Upper lobe of left lung (tissue), 4 donors: ENCODE measurements at regions not wholly inside any gene's neighbourhood (a gene's known extent, or its start where the extent isn't known, plus 50 kb on each side); places are given as distances from the start of the nearest gene placed in this dataset.

ENCODE experiments used
- EP300 ChIP-seq, 4 donors: sonication (generic); formaldehyde crosslinking; IDR thresholded peaks; one replicate each; pipeline ENCODE4 v1.5.1; 2017; ENCODE audit warnings: antibody characterized with exemption in 4 of 4, control low read depth in 2 of 4
- POLR2A ChIP-seq, 4 donors: fragments of 450-650 bp; IDR thresholded peaks; one replicate each; pipeline ENCODE4 v1.5.1; 2016 to 2017; ENCODE audit warnings: antibody characterized with exemption in 4 of 4, mild to moderate bottlenecking in 2 of 4
- POLR2AphosphoS5 ChIP-seq, 2 donors: sonication (generic); formaldehyde crosslinking; IDR thresholded peaks; one replicate each; pipeline ENCODE4 v1.5.1; 2017; ENCODE audit warnings: antibody characterized with exemption in 2 of 2
- TF ChIP-seq, protein P1 (sequence below), 6 experiments: fragments of 450-650 bp in 4 of 6; fragments of 200-600 bp in 2 of 6; sonication (generic) in 2 of 6; IDR thresholded peaks; one replicate each; pipeline ENCODE4 v1.5.1; 2016 to 2019; ENCODE audit warnings: antibody characterized with exemption in 6 of 6

DNA sequence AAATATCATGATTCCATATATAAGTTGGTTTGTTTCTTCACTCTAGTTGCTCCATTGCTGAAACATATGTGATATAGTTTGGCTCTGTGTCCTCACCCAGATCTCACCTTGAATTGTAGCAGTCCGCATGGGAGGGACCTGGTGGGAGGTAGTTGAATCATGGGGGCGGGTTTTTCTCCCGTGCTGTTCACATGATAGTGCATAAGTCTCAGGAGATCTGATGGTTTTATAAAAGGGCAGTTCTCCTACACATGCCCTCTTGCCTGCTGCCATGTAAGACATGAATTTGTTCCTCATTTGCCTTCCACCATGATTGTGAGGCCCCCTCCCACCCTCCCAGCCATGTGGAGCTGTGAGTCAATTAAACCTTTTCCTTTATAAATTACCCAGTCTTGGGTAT lies 915.5 kb downstream of the KCNJ2 start:
- TF ChIP-seq POLR2A (IDR thresholded peaks at IDR 0.05) = no peak
- TF ChIP-seq, protein P1, sequence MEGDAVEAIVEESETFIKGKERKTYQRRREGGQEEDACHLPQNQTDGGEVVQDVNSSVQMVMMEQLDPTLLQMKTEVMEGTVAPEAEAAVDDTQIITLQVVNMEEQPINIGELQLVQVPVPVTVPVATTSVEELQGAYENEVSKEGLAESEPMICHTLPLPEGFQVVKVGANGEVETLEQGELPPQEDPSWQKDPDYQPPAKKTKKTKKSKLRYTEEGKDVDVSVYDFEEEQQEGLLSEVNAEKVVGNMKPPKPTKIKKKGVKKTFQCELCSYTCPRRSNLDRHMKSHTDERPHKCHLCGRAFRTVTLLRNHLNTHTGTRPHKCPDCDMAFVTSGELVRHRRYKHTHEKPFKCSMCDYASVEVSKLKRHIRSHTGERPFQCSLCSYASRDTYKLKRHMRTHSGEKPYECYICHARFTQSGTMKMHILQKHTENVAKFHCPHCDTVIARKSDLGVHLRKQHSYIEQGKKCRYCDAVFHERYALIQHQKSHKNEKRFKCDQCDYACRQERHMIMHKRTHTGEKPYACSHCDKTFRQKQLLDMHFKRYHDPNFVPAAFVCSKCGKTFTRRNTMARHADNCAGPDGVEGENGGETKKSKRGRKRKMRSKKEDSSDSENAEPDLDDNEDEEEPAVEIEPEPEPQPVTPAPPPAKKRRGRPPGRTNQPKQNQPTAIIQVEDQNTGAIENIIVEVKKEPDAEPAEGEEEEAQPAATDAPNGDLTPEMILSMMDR (IDR thresholded peaks at IDR 0.05) = no peak
- TF ChIP-seq POLR2AphosphoS5 (IDR thresholded peaks at IDR 0.05) = no peak
- TF ChIP-seq EP300 (IDR thresholded peaks at IDR 0.05) = no peak
